GM12801 (cell line): ENCODE measurements at regions not wholly inside any gene's neighbourhood (a gene's known extent, or its start where the extent isn't known, plus 50 kb on each side); places are given as distances from the start of the nearest gene placed in this dataset.

Experiments used
- CTCF ChIP-seq: IDR thresholded peaks from one replicate; pipeline ENCODE4 v1.5.1; 2011; ENCODE audit warnings: control low read depth; ENCODE audit not compliant: insufficient read length; ENCODE audit errors: extremely low read depth

GRCh38 chr16:51426276-51426675 lies 275.2 kb upstream of the SALL1 start:
- TF ChIP-seq CTCF = no peak

GRCh38 chr16:51420247-51420646 lies 269.2 kb upstream of the SALL1 start:
- TF ChIP-seq CTCF = no peak

- TF ChIP-seq CTCF = no peak
These were observed 268.7 kb upstream of the SALL1 start for GRCh38 chr16:51419768-51420167.

- TF ChIP-seq CTCF = no peak
These were observed 267.2 kb upstream of the SALL1 start for GRCh38 chr16:51418258-51418657.

GRCh38 chr16:51416926-51417325 lies 265.9 kb upstream of the SALL1 start:
- no peak for TF ChIP-seq CTCF

GRCh38 chr16:51410125-51410524 lies 259.1 kb upstream of the SALL1 start:
- TF ChIP-seq CTCF = no peak

- no peak for TF ChIP-seq CTCF
These were observed 258.1 kb upstream of the SALL1 start for GRCh38 chr16:51409001-51409675.
